Tibial nerve (tissue), 4 donors: ENCODE measurements at regions not wholly inside any gene's neighbourhood (a gene's known extent, or its start where the extent isn't known, plus 50 kb on each side); places are given as distances from the start of the nearest gene placed in this dataset.

Source experiments
- CTCF ChIP-seq, 5 experiments: fragments of 200-600 bp in 3 of 5; fragments of 450-650 bp in 2 of 5; sonication (generic) in 3 of 5; IDR thresholded peaks; one replicate each; pipeline ENCODE4 v1.5.1; 2016 to 2019; ENCODE audit warnings: antibody characterized with exemption in 5 of 5, mild to moderate bottlenecking in 3 of 5, moderate library complexity in 2 of 5
- EP300 ChIP-seq, 2 donors: sonication (generic); formaldehyde crosslinking; IDR thresholded peaks; one replicate each; pipeline ENCODE4 v1.6.1; 2017; ENCODE audit warnings: antibody characterized with exemption in 2 of 2, mild to moderate bottlenecking in 1 of 2
- POLR2A ChIP-seq, 2 donors: fragments of 450-650 bp; IDR thresholded peaks; one replicate each; pipeline ENCODE4 v1.6.1; 2017; ENCODE audit warnings: antibody characterized with exemption in 2 of 2, mild to moderate bottlenecking in 2 of 2, moderate library complexity in 2 of 2

- TF ChIP-seq CTCF (IDR thresholded peaks at IDR 0.05) (no peak), EP300 (IDR thresholded peaks at IDR 0.05) (no peak), POLR2A (IDR thresholded peaks at IDR 0.05) (no peak)
Observed at GRCh38 chr6:17012421-17013225, 89.2 kb upstream of the STMND1 start.
